Immature natural killer cell (primary cell): ENCODE measurements at regions not wholly inside any gene's neighbourhood (a gene's known extent, or its start where the extent isn't known, plus 50 kb on each side); places are given as distances from the start of the nearest gene placed in this dataset.

Experiments
- DNase-seq, 3 donors: peaks; one replicate each; pipeline ENCODE4 v3.0.0; 2022; ENCODE audit warnings: mixed read lengths in 1 of 3
- H3K27ac Mint-ChIP-seq, 6 donors: one replicate each; pipeline ENCODE4 v1.8.0; 2020; ENCODE audit warnings: mixed read lengths in 6 of 6, mild to moderate bottlenecking in 5 of 6, inconsistent platforms in 4 of 6, moderate library complexity in 3 of 6
- H3K27me3 Mint-ChIP-seq, 3 donors: one replicate each; pipeline ENCODE4 v1.8.0; 2020 to 2021; ENCODE audit warnings: low read depth in 3 of 3, mild to moderate bottlenecking in 3 of 3, mixed read lengths in 3 of 3, moderate library complexity in 3 of 3, inconsistent platforms in 1 of 3
- H3K36me3 Mint-ChIP-seq, 3 donors: one replicate each; pipeline ENCODE4 v1.8.0; 2020; ENCODE audit warnings: mixed read lengths in 3 of 3, inconsistent platforms in 2 of 3, mild to moderate bottlenecking in 2 of 3
- H3K4me1 Mint-ChIP-seq, 2 donors: one replicate each; pipeline ENCODE4 v1.8.0; 2020; ENCODE audit warnings: inconsistent platforms in 2 of 2, mild to moderate bottlenecking in 2 of 2, mixed read lengths in 2 of 2, moderate library complexity in 1 of 2
- H3K4me3 Mint-ChIP-seq, 5 donors: one replicate each; pipeline ENCODE4 v1.8.0; 2020; ENCODE audit warnings: mild to moderate bottlenecking in 5 of 5, mixed read lengths in 5 of 5, inconsistent platforms in 3 of 5, moderate library complexity in 3 of 5
- H3K9me3 Mint-ChIP-seq, 6 donors: one replicate each; pipeline ENCODE4 v1.8.0; 2020; ENCODE audit warnings: mild to moderate bottlenecking in 6 of 6, mixed read lengths in 6 of 6, inconsistent platforms in 4 of 6, moderate library complexity in 3 of 6

GRCh38 chr12:92035477-92035876 is 110.2 kb downstream of the BTG1 start:
- Mint-ChIP-seq H3K4me3 (peak overlapping the region; percentile 81 to 96 (median 88)), H3K9me3 (no peaks in the 10 kb centered on the region), H3K4me1 (peaks cover 66 to 84% of the 10 kb centered on the region in 2 donors), H3K27me3 (peaks cover under 1 to 9% (median 3%) of the 10 kb centered on the region in 3 donors), H3K27ac (peak overlapping the region; percentile 93 to 100 (median 96)), H3K36me3 (no peaks in the 10 kb centered on the region)
- DNase-seq: no peak

GRCh38 chr12:92034858-92035401 is 110.7 kb downstream of the BTG1 start:
- Mint-ChIP-seq H3K4me1 (peaks cover 72 to 89% of the 10 kb centered on the region in 2 donors), H3K27ac (peak overlapping the region; percentile 93 to 100 (median 96)), H3K4me3 (peak overlapping the region; percentile 81 to 96 (median 88)), H3K36me3 (no peaks in the 10 kb centered on the region), H3K9me3 (no peaks in the 10 kb centered on the region), H3K27me3 (peaks cover 2 to 9% (median 3%) of the 10 kb centered on the region in 3 donors)
- DNase-seq: peak; percentile 39 to 55 (median 54)

GRCh38 chr12:92034083-92034482 is 111.6 kb downstream of the BTG1 start:
- no peak for DNase-seq
- Mint-ChIP-seq H3K4me1 (peaks cover 79 to 98% of the 10 kb centered on the region in 2 donors), H3K9me3 (no peaks in the 10 kb centered on the region), H3K27me3 (peaks cover 2 to 11% (median 3%) of the 10 kb centered on the region in 3 donors), H3K27ac (peak overlapping the region; percentile 62 to 98 (median 95)), H3K4me3 (peak overlapping the region in 2 of 5 donors; percentile 90 to 96), H3K36me3 (no peaks in the 10 kb centered on the region)

- H3K9me3 Mint-ChIP-seq: no peaks in the 10 kb centered on the region
- peaks cover 84 to 98% of the 10 kb centered on the region in 2 donors for H3K4me1 Mint-ChIP-seq
- peak overlapping the region; percentile 93 to 99 (median 95) for H3K27ac Mint-ChIP-seq
- no peaks in the 10 kb centered on the region for H3K36me3 Mint-ChIP-seq
- no peak for DNase-seq
- peak overlapping the region; percentile 17 to 62 (median 44) for H3K4me3 Mint-ChIP-seq
- peaks cover 2 to 11% (median 4%) of the 10 kb centered on the region in 3 donors for H3K27me3 Mint-ChIP-seq
These were observed 112.7 kb downstream of the BTG1 start for GRCh38 chr12:92032965-92033364.

- no peak for DNase-seq
- Mint-ChIP-seq H3K27me3 (peaks cover 2 to 11% (median 4%) of the 10 kb centered on the region in 3 donors), H3K27ac (peak overlapping the region; percentile 93 to 99 (median 95)), H3K9me3 (no peaks in the 10 kb centered on the region), H3K4me1 (peaks cover 84 to 91% of the 10 kb centered on the region in 2 donors), H3K4me3 (peak overlapping the region in 3 of 5 donors; percentile 30 to 81 (median 58)), H3K36me3 (no peaks in the 10 kb centered on the region)
These were observed 113.5 kb downstream of the BTG1 start for GRCh38 chr12:92032101-92032500.

- H3K4me3 Mint-ChIP-seq: peak overlapping the region; percentile 68 to 81 (median 77)
- no peaks in the 10 kb centered on the region for H3K9me3 Mint-ChIP-seq
- H3K27me3 Mint-ChIP-seq: peaks cover 2 to 3% (median 2%) of the 10 kb centered on the region in 3 donors
- H3K27ac Mint-ChIP-seq: peak overlapping the region; percentile 93 to 99 (median 96)
- no peaks in the 10 kb centered on the region for H3K36me3 Mint-ChIP-seq
- peak; percentile 66 to 75 (median 72) for DNase-seq
- H3K4me1 Mint-ChIP-seq: peaks cover 70 to 76% of the 10 kb centered on the region in 2 donors
These were observed 115.0 kb downstream of the BTG1 start for GRCh38 chr12:92030618-92031017.

GRCh38 chr12:92029902-92030586 is 115.6 kb downstream of the BTG1 start:
- peak overlapping the region; percentile 93 to 99 (median 96) for H3K27ac Mint-ChIP-seq
- peak in 1 of 3 donors; percentile 5 for DNase-seq
- H3K4me3 Mint-ChIP-seq: peak overlapping the region; percentile 68 to 81 (median 77)
- no peaks in the 10 kb centered on the region for H3K9me3 Mint-ChIP-seq
- peaks cover 2 to 4% (median 2%) of the 10 kb centered on the region in 3 donors for H3K27me3 Mint-ChIP-seq
- no peaks in the 10 kb centered on the region for H3K36me3 Mint-ChIP-seq
- H3K4me1 Mint-ChIP-seq: peaks cover 64 to 70% of the 10 kb centered on the region in 2 donors

- Mint-ChIP-seq H3K4me1 (peaks cover 55 to 61% of the 10 kb centered on the region in 2 donors), H3K27me3 (peaks cover 2 to 5% (median 2%) of the 10 kb centered on the region in 3 donors), H3K27ac (peak overlapping the region; percentile 93 to 99 (median 96)), H3K9me3 (no peaks in the 10 kb centered on the region), H3K4me3 (peak overlapping the region in 2 of 5 donors; percentile 77 to 81), H3K36me3 (no peaks in the 10 kb centered on the region)
- DNase-seq: no peak
These were observed 116.5 kb downstream of the BTG1 start for GRCh38 chr12:92029136-92029535.

GRCh38 chr12:92028441-92028709 is 117.3 kb downstream of the BTG1 start:
- Mint-ChIP-seq H3K4me3 (no peak overlapping the region), H3K27me3 (peaks cover 2 to 5% (median 2%) of the 10 kb centered on the region in 3 donors), H3K4me1 (peaks cover 49 to 53% of the 10 kb centered on the region in 2 donors), H3K27ac (peak overlapping the region in 3 of 6 donors; percentile 70 to 96 (median 70)), H3K36me3 (no peaks in the 10 kb centered on the region), H3K9me3 (no peaks in the 10 kb centered on the region)
- no peak for DNase-seq

GRCh38 chr12:92027701-92028440 is 117.8 kb downstream of the BTG1 start:
- Mint-ChIP-seq H3K9me3 (no peaks in the 10 kb centered on the region), H3K36me3 (no peaks in the 10 kb centered on the region), H3K27ac (peak overlapping the region in 3 of 6 donors; percentile 70 to 96 (median 70)), H3K4me3 (no peak overlapping the region), H3K4me1 (peaks cover 44 to 48% of the 10 kb centered on the region in 2 donors), H3K27me3 (peaks cover 2 to 5% (median 2%) of the 10 kb centered on the region in 3 donors)
- DNase-seq: no peak

GRCh38 chr12:92027243-92027642 is 118.4 kb downstream of the BTG1 start:
- Mint-ChIP-seq H3K36me3 (no peaks in the 10 kb centered on the region), H3K4me3 (no peak overlapping the region), H3K27ac (peak overlapping the region in 2 of 6 donors; percentile 77 to 84)

GRCh38 chr12:92025462-92026207 is 120.0 kb downstream of the BTG1 start:
- no peak overlapping the region for H3K4me3 Mint-ChIP-seq
- H3K4me1 Mint-ChIP-seq: peaks cover 23 to 26% of the 10 kb centered on the region in 2 donors
- peaks cover 2 to 5% (median 2%) of the 10 kb centered on the region in 3 donors for H3K27me3 Mint-ChIP-seq
- H3K9me3 Mint-ChIP-seq: no peaks in the 10 kb centered on the region
- no peak for DNase-seq
- H3K27ac Mint-ChIP-seq: no peak overlapping the region
- H3K36me3 Mint-ChIP-seq: no peaks in the 10 kb centered on the region

More at GRCh38 chr12:92027243-92027642, 118.4 kb downstream of the BTG1 start:
- H3K4me1 Mint-ChIP-seq: peaks cover 38 to 42% of the 10 kb centered on the region in 2 donors
- H3K9me3 Mint-ChIP-seq: no peaks in the 10 kb centered on the region
- peaks cover 2 to 5% (median 2%) of the 10 kb centered on the region in 3 donors for H3K27me3 Mint-ChIP-seq
- no peak for DNase-seq

GRCh38 chr12:92022093-92022492 is 123.6 kb downstream of the BTG1 start:
- no peaks in the 10 kb centered on the region for H3K36me3 Mint-ChIP-seq
- no peaks in the 10 kb centered on the region for H3K4me1 Mint-ChIP-seq

More at GRCh38 chr12:92022093-92022492, 123.6 kb downstream of the BTG1 start:
- H3K27ac Mint-ChIP-seq: no peak overlapping the region
- H3K9me3 Mint-ChIP-seq: peaks cover 0 to 1% (median 0%) of the 10 kb centered on the region in 6 donors
- DNase-seq: no peak
- no peak overlapping the region for H3K4me3 Mint-ChIP-seq
- peaks cover 0 to 4% (median 0%) of the 10 kb centered on the region in 3 donors for H3K27me3 Mint-ChIP-seq
